K562 (cell line): ENCODE measurements at regions not wholly inside any gene's neighbourhood (a gene's known extent, or its start where the extent isn't known, plus 50 kb on each side); places are given as distances from the start of the nearest gene placed in this dataset.

ENCODE experiments used
- ATAC-seq: fragments of 200-7000 bp; cut with Tn5 transposase; 3 replicates; pipeline ENCODE4 v1.9.1; 2020; ENCODE audit warnings: moderate library complexity
- BruUV-seq: library from RNA; stranded (reverse); fragments of 400-500 nt; replicated peaks from 2 replicates; lab custom pipeline; 2021; lab: Mats Ljungman, UMichigan
- CTCF ChIA-PET: fragments of 300-600 bp; formaldehyde crosslinking; extraction: SDS; loops from one replicate; lab custom pipeline; 2021; ENCODE audit warnings: low intra/inter-chr PET ratio; lab: Yijun Ruan, JAX
- POLR2A ChIA-PET: fragments of 300-600, 350-650 bp; sonication (Branson Sonifier 250); formaldehyde crosslinking; extraction: SDS; loops from one replicate; lab custom pipeline; 2021; ENCODE audit warnings: antibody characterized with exemption, inconsistent platforms; lab: Yijun Ruan, JAX
- DNase-seq, 4 experiments: peaks; one replicate each; pipeline versions ENCODE4 v3.0.0 to v3.0.0-alpha.2; 2011 to 2018; ENCODE audit warnings: low spot score in 3 of 4, mixed read lengths in 3 of 4; ENCODE audit errors: extremely low read depth in 1 of 4
- FAIRE-seq: peaks from 2 replicates; lab custom pipeline; 2011; peaks lifted over from hg19 to GRCh38; lab: Jason Lieb, UNC
- H2AFZ ChIP-seq: 2 replicates; pipeline ENCODE4 v1.6.0; 2011; ENCODE audit warnings: low read depth, low read length, control low read depth, inconsistent platforms
- H3K27ac ChIP-seq: fragments of 200-600 bp; 3 replicates; pipeline ENCODE4 v1.8.0; 2011; ENCODE audit warnings: low read depth, mild to moderate bottlenecking, control low read depth, inconsistent platforms, low read length, moderate library complexity, mixed read lengths; ENCODE audit errors: extremely low read depth
- H3K27me3 ChIP-seq, 2 experiments: fragments of 300-600 bp in 1 of 2; 2 replicates in 1 of 2; 3 replicates in 1 of 2; pipeline versions ENCODE4 v1.6.0 to v1.8.0; 2011; ENCODE audit warnings: inconsistent platforms in 2 of 2, low read length in 2 of 2, mild to moderate bottlenecking in 1 of 2, mixed read lengths in 1 of 2, moderate library complexity in 1 of 2; ENCODE audit not compliant: control insufficient read depth in 2 of 2, insufficient read depth in 2 of 2
- H3K36me3 ChIP-seq: fragments of 300-600 bp; 3 replicates; pipeline ENCODE4 v1.8.0; 2011; ENCODE audit warnings: mild to moderate bottlenecking, low read length, inconsistent platforms; ENCODE audit not compliant: control insufficient read depth, insufficient read depth
- H3K4me1 ChIP-seq, 2 experiments: fragments of 200-600 bp in 1 of 2; replicated peaks in 1 of 2; 2 replicates in 1 of 2; 3 replicates in 1 of 2; pipeline versions ENCODE4 v1.5.1 to v1.8.0; 2011; ENCODE audit warnings: inconsistent platforms in 2 of 2, low read length in 2 of 2, mild to moderate bottlenecking in 1 of 2, mixed read lengths in 1 of 2, moderate library complexity in 1 of 2; ENCODE audit not compliant: control insufficient read depth in 2 of 2, insufficient read depth in 2 of 2
- H3K4me2 ChIP-seq: 2 replicates; pipeline ENCODE4 v1.6.1; 2011; ENCODE audit warnings: low read length, control low read depth, inconsistent platforms, mixed read lengths; ENCODE audit not compliant: insufficient read depth
- H3K4me3 ChIP-seq: fragments of 200-600 bp; sonication (generic), shearing (Covaris generic); 2 replicates; pipeline ENCODE4 v1.5.1; 2016; ENCODE audit warnings: control low read depth, inconsistent platforms
- H3K79me2 ChIP-seq: fragments of 200-600 bp; 3 replicates; pipeline ENCODE4 v1.8.0; 2011; ENCODE audit warnings: low read length, inconsistent platforms; ENCODE audit not compliant: control insufficient read depth, insufficient read depth
- H3K9ac ChIP-seq, 2 experiments: 2 replicates each; pipeline versions ENCODE4 v1.6.0 to v1.6.1; 2011; ENCODE audit warnings: low read depth in 2 of 2, low read length in 2 of 2, control low read depth in 1 of 2, inconsistent platforms in 1 of 2, mild to moderate bottlenecking in 1 of 2, mixed read lengths in 1 of 2; ENCODE audit not compliant: insufficient read depth in 1 of 2
- H3K9me1 ChIP-seq: one replicate; pipeline ENCODE4 v1.6.0; 2011; ENCODE audit warnings: inconsistent platforms, mild to moderate bottlenecking, low read length, moderate library complexity; ENCODE audit not compliant: control insufficient read depth, insufficient read depth
- H3K9me3 ChIP-seq: replicated peaks from 2 replicates; pipeline ENCODE4 v1.5.1; 2011; ENCODE audit warnings: low read depth, low read length, inconsistent platforms; ENCODE audit not compliant: control insufficient read depth, insufficient read depth
- H4K20me1 ChIP-seq: replicated peaks from 2 replicates; pipeline ENCODE4 v1.6.1; 2011; ENCODE audit warnings: low read length, inconsistent platforms, mixed read lengths; ENCODE audit not compliant: control insufficient read depth, insufficient read depth
- CUX1 ChIP-seq: fragments of 200-800 bp; sonication (Bioruptor generic); IDR thresholded peaks from 2 replicates; pipeline ENCODE4 v1.6.1; 2016; ENCODE audit warnings: missing genetic modification characterization, missing compliant biosample characterization
- SAFB2 ChIP-seq: fragments of 200-400 bp; formaldehyde crosslinking; IDR thresholded peaks from 2 replicates; pipeline ENCODE4 v1.6.1; 2018; ENCODE audit warnings: borderline replicate concordance, low read length, low read depth, moderate library complexity; ENCODE audit not compliant: severe bottlenecking
- THRAP3 ChIP-seq: fragments of 450-650 bp; IDR thresholded peaks from 2 replicates; pipeline ENCODE4 v1.6.1; 2016; ENCODE audit warnings: mild to moderate bottlenecking, inconsistent platforms, borderline replicate concordance
- UBTF ChIP-seq, 2 experiments: IDR thresholded peaks; 2 replicates each; pipeline ENCODE4 v1.6.1; 2012; ENCODE audit warnings: improper control_type of control experiment in 2 of 2, low read depth in 2 of 2, low read length in 2 of 2, borderline replicate concordance in 1 of 2
- ZBTB11 ChIP-seq, 3 experiments: fragments of 200-800 bp in 1 of 3; fragments of 250-450 bp in 1 of 3; fragments of 450-650 bp in 1 of 3; sonication (Bioruptor Pico) in 1 of 3; sonication (Bioruptor generic) in 1 of 3; formaldehyde crosslinking in 1 of 3; IDR thresholded peaks; 2 replicates each; pipeline versions ENCODE4 v1.6.1 to v1.8.0; 2016 to 2022; ENCODE audit warnings: mild to moderate bottlenecking in 2 of 3, missing genetic modification characterization in 2 of 3, missing compliant biosample characterization in 1 of 3, moderate library complexity in 1 of 3
- ZNF134 ChIP-seq: fragments of 250-450 bp; sonication (Bioruptor Pico); conservative IDR thresholded peaks from 2 replicates; pipeline ENCODE4 v1.4.0; 2020
- ZNF280A ChIP-seq: fragments of 450-650 bp; IDR thresholded peaks from 2 replicates; pipeline ENCODE4 v1.6.1; 2018; ENCODE audit warnings: mild to moderate bottlenecking, low read depth; ENCODE audit not compliant: partially characterized antibody
- WGBS: fragments of 100-300 bp; shearing (Covaris generic); methylation state at CpG from one replicate; pipeline ENCODE4 v1.1.6; 2016; ENCODE audit warnings: low coverage, mixed read lengths; ENCODE audit not compliant: insufficient coverage; ENCODE audit errors: missing lambda C conversion rate; 5-methylcytosine and 5-hydroxymethylcytosine counted together
- in situ Hi-C: fragments of 300-500 bp; cut with MboI; formaldehyde crosslinking; loops from 4 replicates; pipeline ENCODE4 v1.15.0; 2018; ENCODE audit warnings: inconsistent platforms, mixed read lengths
- intact Hi-C: fragments of 100-400 bp; cut with micrococcal nuclease; formaldehyde crosslinking; loops from 2 replicates; pipeline ENCODE4 v1.14.2; 2022

GRCh38 chr5:162323466-162323865 is 255.9 kb downstream of the GABRG2 start (continued):
- TF ChIP-seq ZNF134 (CRISPR knock-in tag), result no peak
- no peak for TF ChIP-seq ZNF280A

GRCh38 chr5:162324328-162324727 is 256.8 kb downstream of the GABRG2 start:
- Histone ChIP-seq H3K27ac (no peak overlapping the region), H3K4me2 (no peak overlapping the region), H3K4me3 (no peak overlapping the region), H3K36me3 (no peaks in the 10 kb centered on the region), H3K27me3 (no peaks in the 10 kb centered on the region), H3K9ac (no peak overlapping the region), H3K9me3 (no peaks in the 10 kb centered on the region), H3K79me2 (no peaks in the 10 kb centered on the region), H3K4me1 (no peaks in the 10 kb centered on the region), H3K9me1 (no peaks in the 10 kb centered on the region), H4K20me1 (no peaks in the 10 kb centered on the region), H2AFZ (no peak overlapping the region)
- intact Hi-C loops (no loop called here), in situ Hi-C loops (no loop called here)
- CTCF ChIA-PET, result no interaction called here
- POLR2A ChIA-PET, result no interaction called here
- no TSS peak for BruUV-seq
- FAIRE-seq (no peak), ATAC-seq (no peak), DNase-seq (no peak)
- 5% methylated on average over 3 of the region's 3 CpGs for WGBS
- TF ChIP-seq CUX1 (no peak), THRAP3 (no peak), ZBTB11 (CRISPR knock-in tag; IDR thresholded peaks at IDR 0.05) (no peak), UBTF (IDR thresholded peaks at IDR 0.05; ENCODE audit: borderline replicate concordance in 1 of 2, low read depth in 2 of 2, low read length in 2 of 2) (no peak), SAFB2 (no peak)
